ENCODE measurements at regions not wholly inside any gene's neighbourhood (a gene's known extent, or its start where the extent isn't known, plus 50 kb on each side); places are given as distances from the start of the nearest gene placed in this dataset.

- TF ChIP-seq EZH2 (IDR thresholded peaks at IDR 0.05; ENCODE audit: insufficient read depth, low read length) (no peak), CTCF (IDR thresholded peaks at IDR 0.05; ENCODE audit: insufficient read depth, low read depth, low read length) (no peak)
These were observed 59.3 kb upstream of the VWC2 start for GRCh38 chr7:49714182-49714581.

All from astrocyte (in vitro differentiated cells and primary cell).